ENCODE measurements at regions not wholly inside any gene's neighbourhood (a gene's known extent, or its start where the extent isn't known, plus 50 kb on each side); places are given as distances from the start of the nearest gene placed in this dataset.

DNA sequence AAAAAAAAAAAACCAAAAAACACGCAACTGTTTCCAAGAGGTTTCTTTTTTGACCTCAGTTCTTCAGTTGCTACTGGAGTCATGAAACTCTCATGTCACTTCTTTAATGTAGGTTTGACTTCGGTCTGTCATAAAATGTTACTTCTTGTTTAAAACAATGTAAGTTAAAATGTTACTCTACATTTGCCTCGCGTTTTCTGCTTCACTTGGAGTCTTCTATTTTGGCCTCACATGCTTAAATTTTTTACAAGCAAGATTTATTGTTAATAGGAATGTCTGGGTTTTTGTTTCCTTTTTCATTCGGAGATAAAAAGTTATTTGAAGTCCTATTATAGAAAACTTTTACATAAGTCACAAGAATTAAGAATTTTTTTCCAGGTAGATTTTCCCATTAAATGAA, 880.2 kb downstream of the LTN1 start:
- TF ChIP-seq, protein P1, sequence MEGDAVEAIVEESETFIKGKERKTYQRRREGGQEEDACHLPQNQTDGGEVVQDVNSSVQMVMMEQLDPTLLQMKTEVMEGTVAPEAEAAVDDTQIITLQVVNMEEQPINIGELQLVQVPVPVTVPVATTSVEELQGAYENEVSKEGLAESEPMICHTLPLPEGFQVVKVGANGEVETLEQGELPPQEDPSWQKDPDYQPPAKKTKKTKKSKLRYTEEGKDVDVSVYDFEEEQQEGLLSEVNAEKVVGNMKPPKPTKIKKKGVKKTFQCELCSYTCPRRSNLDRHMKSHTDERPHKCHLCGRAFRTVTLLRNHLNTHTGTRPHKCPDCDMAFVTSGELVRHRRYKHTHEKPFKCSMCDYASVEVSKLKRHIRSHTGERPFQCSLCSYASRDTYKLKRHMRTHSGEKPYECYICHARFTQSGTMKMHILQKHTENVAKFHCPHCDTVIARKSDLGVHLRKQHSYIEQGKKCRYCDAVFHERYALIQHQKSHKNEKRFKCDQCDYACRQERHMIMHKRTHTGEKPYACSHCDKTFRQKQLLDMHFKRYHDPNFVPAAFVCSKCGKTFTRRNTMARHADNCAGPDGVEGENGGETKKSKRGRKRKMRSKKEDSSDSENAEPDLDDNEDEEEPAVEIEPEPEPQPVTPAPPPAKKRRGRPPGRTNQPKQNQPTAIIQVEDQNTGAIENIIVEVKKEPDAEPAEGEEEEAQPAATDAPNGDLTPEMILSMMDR (IDR thresholded peaks at IDR 0.05) = no peak
- no peak for TF ChIP-seq EZH2phosphoT487 (IDR thresholded peaks at IDR 0.05)
